ENCODE measurements at regions not wholly inside any gene's neighbourhood (a gene's known extent, or its start where the extent isn't known, plus 50 kb on each side); places are given as distances from the start of the nearest gene placed in this dataset.

DNA sequence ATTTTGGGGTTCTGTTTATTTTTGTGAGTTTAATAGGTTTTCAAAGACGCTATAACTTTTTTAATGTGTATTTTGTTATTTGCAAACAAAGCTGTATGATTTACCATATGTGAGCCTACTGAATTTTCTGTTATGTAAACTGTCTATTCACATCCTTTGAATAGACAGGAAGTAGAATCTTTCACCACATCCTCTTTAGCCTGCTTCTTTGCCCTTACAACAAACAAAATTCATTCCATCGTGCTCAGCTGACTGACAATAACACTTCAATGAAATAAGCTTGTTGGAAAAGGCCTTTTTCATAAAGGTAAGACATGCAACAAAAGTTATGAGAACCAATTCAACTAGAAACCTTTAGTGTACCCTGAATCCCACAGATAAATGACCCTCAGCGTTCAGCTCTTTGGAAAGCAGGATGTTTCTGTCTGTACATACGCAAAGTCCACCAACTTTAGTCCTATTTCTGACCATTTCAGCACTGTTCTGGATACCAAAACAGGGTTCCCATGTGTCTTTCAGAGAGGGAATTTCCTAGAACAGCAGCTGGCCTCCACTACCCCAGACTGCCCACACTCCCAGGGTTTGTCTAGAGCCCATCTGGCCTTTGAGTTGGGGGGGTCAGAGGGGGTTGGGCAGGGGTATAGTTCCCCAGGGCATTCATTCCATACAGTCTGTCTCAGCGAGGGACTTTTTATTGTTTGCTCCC lies 71.3 kb downstream of the DUSP6 start:
- TF ChIP-seq POLR2A (IDR thresholded peaks at IDR 0.05; ENCODE audit: low read length) = no peak
- no peak for TF ChIP-seq GATA1 (IDR thresholded peaks at IDR 0.05; ENCODE audit: low read depth, low read length)
